DND-41 (cell line): ENCODE measurements at regions not wholly inside any gene's neighbourhood (a gene's known extent, or its start where the extent isn't known, plus 50 kb on each side); places are given as distances from the start of the nearest gene placed in this dataset.
A peak's percentile ranks its signal among the peaks of the same experiment; 100 is the strongest.

ENCODE experiments used
- ATAC-seq: fragments of 200-7000 bp; cut with Tn5 transposase; 3 replicates; pipeline ENCODE4 v1.9.1; 2021; ENCODE audit warnings: low read depth; ENCODE audit not compliant: insufficient read depth
- DNase-seq: peaks from one replicate; pipeline ENCODE4 v3.0.0-alpha.2; 2020
- H2AFZ ChIP-seq: 2 replicates; pipeline ENCODE4 v1.6.0; 2012; ENCODE audit warnings: low read depth, low read length
- H3K27ac ChIP-seq: 2 replicates; pipeline ENCODE4 v1.5.1; 2012; ENCODE audit warnings: low read length, inconsistent platforms
- H3K27me3 ChIP-seq: fragments of 200-600 bp; sonication (generic); 2 replicates; pipeline ENCODE4 v1.6.0; 2012; ENCODE audit warnings: low read length, mild to moderate bottlenecking, inconsistent platforms; ENCODE audit not compliant: insufficient read depth, poor library complexity
- H3K36me3 ChIP-seq: 2 replicates; pipeline ENCODE4 v1.5.1; 2012; ENCODE audit warnings: low read length, inconsistent platforms; ENCODE audit not compliant: insufficient read depth
- H3K4me1 ChIP-seq: 2 replicates; pipeline ENCODE4 v1.5.1; 2012; ENCODE audit warnings: mild to moderate bottlenecking, low read length; ENCODE audit not compliant: insufficient read depth
- H3K4me2 ChIP-seq: 2 replicates; pipeline ENCODE4 v1.6.0; 2012; ENCODE audit warnings: mild to moderate bottlenecking, moderate library complexity, low read length, inconsistent platforms; ENCODE audit not compliant: insufficient read depth
- H3K4me3 ChIP-seq, 2 experiments: fragments of 200-600 bp in 1 of 2; shearing (Covaris generic) in 1 of 2; 2 replicates each; pipeline ENCODE4 v1.5.1; 2012 to 2016; ENCODE audit warnings: inconsistent platforms in 2 of 2, low read length in 2 of 2, mild to moderate bottlenecking in 2 of 2, low read depth in 1 of 2, moderate library complexity in 1 of 2
- H3K79me2 ChIP-seq: 2 replicates; pipeline ENCODE4 v1.6.0; 2012; ENCODE audit warnings: low read length, inconsistent platforms; ENCODE audit not compliant: insufficient read depth
- H3K9ac ChIP-seq: 2 replicates; pipeline ENCODE4 v1.6.0; 2012; ENCODE audit warnings: low read depth, mild to moderate bottlenecking, inconsistent platforms, low read length, moderate library complexity
- H3K9me3 ChIP-seq: 2 replicates; pipeline ENCODE4 v1.5.1; 2012; ENCODE audit warnings: low read length, moderate library complexity, mild to moderate bottlenecking, inconsistent platforms; ENCODE audit not compliant: insufficient read depth, severe bottlenecking
- H4K20me1 ChIP-seq: 2 replicates; pipeline ENCODE4 v1.6.0; 2012; ENCODE audit warnings: low read length; ENCODE audit not compliant: insufficient read depth
- CTCF ChIP-seq: IDR thresholded peaks from 2 replicates; pipeline ENCODE4 v1.5.1; 2012; ENCODE audit warnings: borderline replicate concordance, low read length, moderate library complexity, mild to moderate bottlenecking; ENCODE audit not compliant: poor library complexity, severe bottlenecking; ENCODE audit errors: extremely low read depth
- EZH2 ChIP-seq: IDR thresholded peaks from 3 replicates; pipeline ENCODE4 v1.6.1; 2012; ENCODE audit warnings: borderline replicate concordance, low read depth, mild to moderate bottlenecking, moderate library complexity, low read length, inconsistent platforms; ENCODE audit not compliant: severe bottlenecking

GRCh38 chr1:98147280-98147679 is 226.4 kb upstream of the DPYD start:
- H3K27me3 ChIP-seq: no peaks in the 10 kb centered on the region
- H3K9ac ChIP-seq: no peak overlapping the region
- H3K79me2 ChIP-seq: no peaks in the 10 kb centered on the region
- DNase-seq (peak; percentile 31), ATAC-seq (peak; percentile 77)
- TF ChIP-seq CTCF (no peak), EZH2 (no peak)
- no peak overlapping the region for H3K27ac ChIP-seq
- H4K20me1 ChIP-seq: no peaks in the 10 kb centered on the region
- no peak overlapping the region for H3K4me2 ChIP-seq
- peaks cover 8% of the 10 kb centered on the region for H3K4me1 ChIP-seq
- peaks cover 2% of the 10 kb centered on the region for H3K9me3 ChIP-seq
- H2AFZ ChIP-seq: no peak overlapping the region
- no peaks in the 10 kb centered on the region for H3K36me3 ChIP-seq
- no peak overlapping the region for H3K4me3 ChIP-seq

GRCh38 chr1:98145655-98146054 is 224.8 kb upstream of the DPYD start:
- Histone ChIP-seq H3K27me3 (no peaks in the 10 kb centered on the region), H3K4me1 (peaks cover 8% of the 10 kb centered on the region), H2AFZ (no peak overlapping the region), H3K79me2 (no peaks in the 10 kb centered on the region), H3K9me3 (peaks cover 2% of the 10 kb centered on the region), H3K4me3 (no peak overlapping the region), H3K27ac (no peak overlapping the region), H3K36me3 (no peaks in the 10 kb centered on the region), H3K9ac (no peak overlapping the region), H4K20me1 (no peaks in the 10 kb centered on the region), H3K4me2 (no peak overlapping the region)
- no peak for ATAC-seq
- TF ChIP-seq EZH2 (no peak), CTCF (no peak)
- no peak for DNase-seq

DNA sequence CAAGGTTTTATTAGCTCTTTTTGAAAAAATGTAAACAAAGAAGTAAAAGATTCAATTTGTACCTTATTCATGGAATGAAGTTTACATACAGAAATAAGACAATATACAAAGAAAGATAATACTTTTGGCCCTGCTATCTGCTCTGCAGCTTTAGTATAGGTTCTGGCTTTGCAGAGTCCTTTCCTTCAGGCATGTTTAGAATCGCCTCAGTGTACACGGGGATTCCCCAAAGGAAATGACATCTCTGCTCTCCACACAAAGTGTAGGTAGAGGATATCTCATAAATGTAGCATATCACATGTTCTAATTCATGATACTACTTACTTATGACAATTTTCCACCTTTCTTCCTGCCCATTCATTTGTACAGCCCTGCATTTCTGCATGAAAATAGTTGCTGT is 222.6 kb upstream of the DPYD start:
- Histone ChIP-seq H3K9me3 (no peaks in the 10 kb centered on the region), H3K9ac (no peak overlapping the region), H3K36me3 (no peaks in the 10 kb centered on the region), H3K27me3 (no peaks in the 10 kb centered on the region), H3K79me2 (no peaks in the 10 kb centered on the region), H3K27ac (no peak overlapping the region), H3K4me3 (no peak overlapping the region), H3K4me1 (peaks cover 8% of the 10 kb centered on the region), H3K4me2 (no peak overlapping the region), H4K20me1 (no peaks in the 10 kb centered on the region), H2AFZ (no peak overlapping the region)
- DNase-seq (no peak), ATAC-seq (0 out of 3 replicates have a peak, but pooled peaks have one; percentile 31)
- TF ChIP-seq EZH2 (no peak), CTCF (no peak)

DNA sequence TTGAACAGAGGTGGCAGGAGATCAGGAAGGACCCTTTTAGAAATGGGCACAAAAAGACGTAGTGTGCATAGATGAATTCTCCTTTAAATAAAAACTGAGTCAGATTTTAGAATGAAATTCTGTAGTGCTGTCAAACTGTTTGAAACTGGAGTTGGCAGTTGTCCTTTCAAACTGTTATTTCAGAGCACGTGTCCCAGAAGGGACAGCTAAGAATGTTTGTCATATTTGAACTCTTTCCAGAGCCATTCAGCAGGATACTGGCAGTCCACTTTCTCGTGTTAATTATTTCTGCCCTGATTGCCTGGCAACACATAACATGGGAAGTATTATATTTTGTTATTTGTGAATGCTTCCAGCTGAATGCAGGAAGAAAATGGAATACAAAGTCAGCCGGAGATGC is 212.3 kb upstream of the DPYD start:
- Histone ChIP-seq H3K79me2 (no peaks in the 10 kb centered on the region), H3K36me3 (no peaks in the 10 kb centered on the region), H2AFZ (no peak overlapping the region), H3K9ac (no peak overlapping the region), H3K4me2 (no peak overlapping the region), H3K27me3 (no peaks in the 10 kb centered on the region), H3K4me1 (no peaks in the 10 kb centered on the region), H3K27ac (no peak overlapping the region), H3K9me3 (no peaks in the 10 kb centered on the region), H4K20me1 (no peaks in the 10 kb centered on the region), H3K4me3 (no peak overlapping the region)
- no peak for DNase-seq
- TF ChIP-seq CTCF (no peak), EZH2 (no peak)
- ATAC-seq: no peak
